Natural killer cell (primary cell): ENCODE measurements at regions not wholly inside any gene's neighbourhood (a gene's known extent, or its start where the extent isn't known, plus 50 kb on each side); places are given as distances from the start of the nearest gene placed in this dataset.

Experiments used
- ATAC-seq, 3 donors: fragments of 150-1000 bp in 2 of 3; fragments of 200-7000 bp in 1 of 3; cut with Tn5 transposase; 1 replicate in 1 of 3; 2 replicates in 2 of 3; pipeline ENCODE4 v1.10.0; 2021; ENCODE audit warnings: mild to moderate bottlenecking in 2 of 3, moderate library complexity in 2 of 3
- DNase-seq, 2 donors: peaks; one replicate each; pipeline versions ENCODE4 v3.0.0 to v3.0.0-alpha.2; 2013 to 2021; ENCODE audit warnings: mixed read lengths in 1 of 2
- H3K27ac ChIP-seq: one replicate; pipeline ENCODE4 v1.5.1; 2013; ENCODE audit warnings: mild to moderate bottlenecking, low read length
- H3K27me3 ChIP-seq: one replicate; pipeline ENCODE4 v1.6.1; 2013; ENCODE audit warnings: low read length; ENCODE audit not compliant: control insufficient read depth, insufficient read depth
- H3K36me3 ChIP-seq: one replicate; pipeline ENCODE4 v1.6.1; 2013; ENCODE audit warnings: low read length; ENCODE audit not compliant: control insufficient read depth, insufficient read depth
- H3K4me1 ChIP-seq: one replicate; pipeline ENCODE4 v1.6.1; 2013; ENCODE audit warnings: low read length; ENCODE audit not compliant: control insufficient read depth, insufficient read depth
- H3K4me3 ChIP-seq: one replicate; pipeline ENCODE4 v1.5.1; 2013; ENCODE audit warnings: low read length
- H3K9me3 ChIP-seq: one replicate; pipeline ENCODE4 v1.6.1; 2013; ENCODE audit warnings: low read length; ENCODE audit not compliant: control insufficient read depth, insufficient read depth
- H3K27ac Mint-ChIP-seq, 2 donors: one replicate each; pipeline ENCODE4 v1.8.0; 2022; ENCODE audit warnings: mild to moderate bottlenecking in 2 of 2, mixed read lengths in 2 of 2, moderate library complexity in 1 of 2
- H3K27me3 Mint-ChIP-seq, 2 donors: one replicate each; pipeline ENCODE4 v1.8.0; 2022; ENCODE audit warnings: low read depth in 2 of 2, mixed read lengths in 2 of 2
- H3K36me3 Mint-ChIP-seq: one replicate; pipeline ENCODE4 v1.8.0; 2022; ENCODE audit warnings: mixed read lengths
- H3K4me1 Mint-ChIP-seq, 2 donors: one replicate each; pipeline ENCODE4 v1.8.0; 2022; ENCODE audit warnings: mixed read lengths in 2 of 2
- H3K4me3 Mint-ChIP-seq: one replicate; pipeline ENCODE4 v1.8.0; 2022; ENCODE audit warnings: mild to moderate bottlenecking, moderate library complexity, mixed read lengths
- H3K9me3 Mint-ChIP-seq, 2 donors: one replicate each; pipeline ENCODE4 v1.8.0; 2022; ENCODE audit warnings: mixed read lengths in 2 of 2
- CTCF ChIP-seq: fragments of 200-600 bp; IDR thresholded peaks from one replicate; pipeline ENCODE4 v1.8.0; 2022; ENCODE audit warnings: antibody characterized with exemption
- WGBS: methylation state at CpG from one replicate; pipeline ENCODE4 v1.1.7; 2013; ENCODE audit warnings: missing lambda C conversion rate; ENCODE audit not compliant: insufficient coverage; 5-methylcytosine and 5-hydroxymethylcytosine counted together
- intact Hi-C: fragments of 100-400 bp; cut with micrococcal nuclease; formaldehyde crosslinking; loops from one replicate; pipeline ENCODE4 v1.14.2; 2022

- intact Hi-C loops = no loop called here
- H3K9me3 Mint-ChIP-seq = no peaks in the 10 kb centered on the region
These were observed 472.0 kb upstream of the TBX3 start for GRCh38 chr12:115155665-115156645.

GRCh38 chr12:115149685-115150378, 465.9 kb upstream of the TBX3 start:
- intact Hi-C loops = no loop called here
- Histone ChIP-seq H3K27ac (no peak overlapping the region), H3K4me3 (no peak overlapping the region), H3K27me3 (no peaks in the 10 kb centered on the region), H3K9me3 (peaks cover 12% of the 10 kb centered on the region), H3K36me3 (no peaks in the 10 kb centered on the region), H3K4me1 (no peaks in the 10 kb centered on the region)
- ATAC-seq = no peak
- no peak for TF ChIP-seq CTCF
- Mint-ChIP-seq H3K36me3 (no peaks in the 10 kb centered on the region), H3K4me1 (no peaks in the 10 kb centered on the region), H3K9me3 (peaks cover 0 to 10% of the 10 kb centered on the region in 2 donors), H3K27me3 (no peaks in the 10 kb centered on the region), H3K27ac (no peak overlapping the region), H3K4me3 (no peak overlapping the region)
- no peak for DNase-seq
- 75% methylated on average over 7 of the region's 7 CpGs for WGBS

More at GRCh38 chr12:115155665-115156645, 472.0 kb upstream of the TBX3 start:
- no peak overlapping the region for H3K4me3 Mint-ChIP-seq
- 89% methylated on average over 7 of the region's 7 CpGs for WGBS
- no peak overlapping the region for H3K27ac Mint-ChIP-seq
- H3K36me3 Mint-ChIP-seq = no peaks in the 10 kb centered on the region
- Histone ChIP-seq H3K9me3 (peaks cover 6% of the 10 kb centered on the region), H3K36me3 (no peaks in the 10 kb centered on the region), H3K4me3 (no peak overlapping the region), H3K27me3 (no peaks in the 10 kb centered on the region), H3K27ac (no peak overlapping the region), H3K4me1 (no peaks in the 10 kb centered on the region)
- DNase-seq (no peak), ATAC-seq (no peak)
- no peak for TF ChIP-seq CTCF
- no peaks in the 10 kb centered on the region for H3K4me1 Mint-ChIP-seq
- H3K27me3 Mint-ChIP-seq = no peaks in the 10 kb centered on the region

- 93% methylated on average over 1 of the region's 2 CpGs for WGBS
- DNase-seq = no peak
- H3K36me3 Mint-ChIP-seq = no peaks in the 10 kb centered on the region
- intact Hi-C loops = no loop called here
- peaks cover 12% of the 10 kb centered on the region for H3K9me3 ChIP-seq
- no peak for ATAC-seq
- H3K9me3 Mint-ChIP-seq = peaks cover 0 to 10% of the 10 kb centered on the region in 2 donors
- H3K36me3 ChIP-seq = no peaks in the 10 kb centered on the region
- H3K27ac Mint-ChIP-seq = no peak overlapping the region
- no peak for TF ChIP-seq CTCF
- H3K4me1 Mint-ChIP-seq = no peaks in the 10 kb centered on the region
- H3K27ac ChIP-seq = no peak overlapping the region
- H3K4me3 ChIP-seq = no peak overlapping the region
- no peaks in the 10 kb centered on the region for H3K27me3 ChIP-seq
- H3K4me1 ChIP-seq = no peaks in the 10 kb centered on the region
- no peak overlapping the region for H3K4me3 Mint-ChIP-seq
- H3K27me3 Mint-ChIP-seq = no peaks in the 10 kb centered on the region
These were observed 465.3 kb upstream of the TBX3 start for GRCh38 chr12:115149279-115149678.
